A549 (cell line): ENCODE measurements at regions not wholly inside any gene's neighbourhood (a gene's known extent, or its start where the extent isn't known, plus 50 kb on each side); places are given as distances from the start of the nearest gene placed in this dataset.

Experiments used
- BHLHE40 ChIP-seq: IDR thresholded peaks from 2 replicates; pipeline ENCODE4 v1.6.1; 2012; ENCODE audit warnings: low read depth, low read length, inconsistent platforms
- CHD4 ChIP-seq: fragments of 200-600 bp; sonication (generic); IDR thresholded peaks from 2 replicates; pipeline ENCODE4 v1.6.1; 2016; ENCODE audit warnings: antibody characterized with exemption, mild to moderate bottlenecking, borderline replicate concordance
- CTCF ChIP-seq: fragments of >200 bp; sonication (Bioruptor Twin); formaldehyde crosslinking; IDR thresholded peaks from 3 replicates; pipeline ENCODE4 v1.5.1; 2016
- MAX ChIP-seq: IDR thresholded peaks from 2 replicates; pipeline ENCODE4 v1.6.1; 2012
- MYC ChIP-seq: IDR thresholded peaks from 2 replicates; pipeline ENCODE4 v1.6.1; 2012; ENCODE audit warnings: mild to moderate bottlenecking, inconsistent platforms, low read length, improper control_type of control experiment, borderline replicate concordance
- NFE2L2 ChIP-seq: fragments of 150-350 bp; conservative IDR thresholded peaks from 2 replicates; pipeline ENCODE4 v1.6.1; 2014; ENCODE audit warnings: low read length
- REST ChIP-seq: fragments of 200-600 bp; sonication (generic); IDR thresholded peaks from 2 replicates; pipeline ENCODE4 v1.6.1; 2016; ENCODE audit warnings: antibody characterized with exemption, mild to moderate bottlenecking, moderate library complexity
- RFX5 ChIP-seq: fragments of 450-650 bp; IDR thresholded peaks from 2 replicates; pipeline ENCODE4 v1.7.1; 2014; ENCODE audit warnings: antibody characterized with exemption, mild to moderate bottlenecking, moderate library complexity
- SMC3 ChIP-seq: fragments of >200 bp; sonication (Bioruptor Twin); formaldehyde crosslinking; IDR thresholded peaks from 3 replicates; pipeline ENCODE4 v1.6.1; 2018; ENCODE audit warnings: inconsistent platforms

GRCh38 chr2:126467367-126468054 is 188.4 kb upstream of the GYPC start:
- TF ChIP-seq CHD4, result no peak
- TF ChIP-seq BHLHE40, result no peak
- no peak for TF ChIP-seq NFE2L2
- TF ChIP-seq RFX5, result no peak
- TF ChIP-seq REST, result no peak
- TF ChIP-seq SMC3, result no peak
- TF ChIP-seq MAX, result no peak
- no peak for TF ChIP-seq MYC
- no peak for TF ChIP-seq CTCF
